GM23248 (cell line): ENCODE measurements at regions not wholly inside any gene's neighbourhood (a gene's known extent, or its start where the extent isn't known, plus 50 kb on each side); places are given as distances from the start of the nearest gene placed in this dataset.

ENCODE experiments used
- DNase-seq: peaks from one replicate; pipeline ENCODE4 v3.0.0-alpha.2; 2015
- H2AFZ ChIP-seq: fragments of 200-600 bp; sonication (generic); 2 replicates; pipeline ENCODE4 v1.6.1; 2016; ENCODE audit warnings: antibody characterized with exemption
- H3F3A ChIP-seq: fragments of 200-600 bp; sonication (generic); 2 replicates; pipeline ENCODE4 v1.6.1; 2016; ENCODE audit warnings: mild to moderate bottlenecking, antibody characterized with exemption, mixed run types; ENCODE audit not compliant: insufficient read depth
- H3K27ac ChIP-seq: fragments of 200-600 bp; sonication (generic); 2 replicates; pipeline ENCODE4 v1.5.1; 2016; ENCODE audit warnings: mild to moderate bottlenecking
- H3K27me3 ChIP-seq: fragments of 200-600 bp; sonication (generic); replicated peaks from 2 replicates; pipeline ENCODE4 v1.6.1; 2016; ENCODE audit warnings: mild to moderate bottlenecking; ENCODE audit not compliant: insufficient read depth
- H3K36me3 ChIP-seq: fragments of 200-600 bp; sonication (generic); 2 replicates; pipeline ENCODE4 v1.6.1; 2016; ENCODE audit warnings: low read depth, mild to moderate bottlenecking
- H3K4me1 ChIP-seq: fragments of 200-600 bp; sonication (generic); 2 replicates; pipeline ENCODE4 v1.6.1; 2016; ENCODE audit warnings: mild to moderate bottlenecking; ENCODE audit not compliant: insufficient read depth
- H3K4me2 ChIP-seq: fragments of 200-600 bp; sonication (generic); one replicate; pipeline ENCODE4 v1.6.1; 2016; ENCODE audit warnings: mild to moderate bottlenecking; ENCODE audit not compliant: unreplicated experiment
- H3K4me3 ChIP-seq: fragments of 200-600 bp; sonication (generic); 2 replicates; pipeline ENCODE4 v1.5.1; 2016; ENCODE audit warnings: mild to moderate bottlenecking
- H3K79me2 ChIP-seq: fragments of 200-600 bp; sonication (generic); 2 replicates; pipeline ENCODE4 v1.6.1; 2016; ENCODE audit warnings: mild to moderate bottlenecking; ENCODE audit not compliant: insufficient read depth
- H3K9ac ChIP-seq: fragments of 200-600 bp; sonication (generic); 2 replicates; pipeline ENCODE4 v1.6.1; 2016; ENCODE audit warnings: mild to moderate bottlenecking
- H3K9me2 ChIP-seq: fragments of 200-600 bp; sonication (generic); 2 replicates; pipeline ENCODE4 v1.6.1; 2016; ENCODE audit warnings: mixed run types, mild to moderate bottlenecking, moderate library complexity; ENCODE audit not compliant: insufficient read depth
- H3K9me3 ChIP-seq: fragments of 200-600 bp; sonication (generic); one replicate; pipeline ENCODE4 v1.6.1; 2017; ENCODE audit warnings: low read depth
- H4K20me1 ChIP-seq: fragments of 200-600 bp; sonication (generic); 2 replicates; pipeline ENCODE4 v1.6.0; 2016; ENCODE audit not compliant: insufficient read depth
- EZH2 ChIP-seq: fragments of 200-600 bp; sonication (generic); IDR thresholded peaks from 2 replicates; pipeline ENCODE4 v1.6.1; 2018; ENCODE audit warnings: antibody characterized with exemption, mild to moderate bottlenecking; ENCODE audit not compliant: insufficient read depth, poor library complexity, severe bottlenecking
- EZH2phosphoT487 ChIP-seq: fragments of 200-600 bp; sonication (generic); IDR thresholded peaks from 2 replicates; pipeline ENCODE4 v1.6.1; 2018; ENCODE audit warnings: antibody characterized with exemption, moderate library complexity, mild to moderate bottlenecking, low read depth; ENCODE audit not compliant: insufficient read depth
- WGBS, 2 experiments: methylation state at CpG; one replicate each; pipeline ENCODE4 v1.1.6; 2015 to 2017; ENCODE audit warnings: low lambda C conversion rate in 2 of 2, low coverage in 1 of 2; ENCODE audit errors: missing lambda C conversion rate in 2 of 2; 5-methylcytosine and 5-hydroxymethylcytosine counted together
- in situ Hi-C: fragments of 300-500 bp; cut with MboI; formaldehyde crosslinking; loops from 2 replicates; pipeline ENCODE4 v1.15.0; 2020

DNA sequence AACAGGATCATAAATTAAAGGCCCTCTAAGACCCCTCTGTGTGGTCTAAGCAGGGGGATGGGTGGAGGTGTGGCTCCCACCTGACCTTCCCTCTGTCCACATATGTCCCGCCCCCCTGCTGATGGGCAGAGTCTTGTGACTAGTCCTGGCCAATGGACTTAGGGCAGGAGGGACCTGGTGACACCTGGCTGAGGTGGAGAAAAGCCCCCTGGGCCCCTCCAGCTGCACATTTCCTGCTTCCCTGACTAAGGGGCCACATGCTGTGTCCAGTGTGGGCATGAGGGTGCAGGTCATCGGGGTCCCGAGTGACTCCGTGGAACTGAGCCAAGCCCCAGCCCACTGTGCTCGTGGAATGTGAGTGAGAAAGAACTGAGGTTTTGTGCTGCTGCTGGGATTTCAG is 254.7 kb downstream of the ADGRD1 start:
- Histone ChIP-seq H3K9me2 (no peaks in the 10 kb centered on the region), H3K9me3 (no peaks in the 10 kb centered on the region), H3K4me2 (no peak overlapping the region), H3K27ac (no peak overlapping the region), H3K4me1 (no peaks in the 10 kb centered on the region), H2AFZ (no peak overlapping the region), H3K79me2 (no peaks in the 10 kb centered on the region), H3K36me3 (no peaks in the 10 kb centered on the region), H3F3A (no peaks in the 10 kb centered on the region), H4K20me1 (no peaks in the 10 kb centered on the region), H3K9ac (no peak overlapping the region), H3K4me3 (no peak overlapping the region), H3K27me3 (no peaks in the 10 kb centered on the region)
- TF ChIP-seq EZH2 (no peak), EZH2phosphoT487 (no peak)
- no peak for DNase-seq
- 38 to 45% methylated on average over 5 of the region's 5 CpGs for WGBS, 2 experiments
- in situ Hi-C loops: no loop called here

DNA sequence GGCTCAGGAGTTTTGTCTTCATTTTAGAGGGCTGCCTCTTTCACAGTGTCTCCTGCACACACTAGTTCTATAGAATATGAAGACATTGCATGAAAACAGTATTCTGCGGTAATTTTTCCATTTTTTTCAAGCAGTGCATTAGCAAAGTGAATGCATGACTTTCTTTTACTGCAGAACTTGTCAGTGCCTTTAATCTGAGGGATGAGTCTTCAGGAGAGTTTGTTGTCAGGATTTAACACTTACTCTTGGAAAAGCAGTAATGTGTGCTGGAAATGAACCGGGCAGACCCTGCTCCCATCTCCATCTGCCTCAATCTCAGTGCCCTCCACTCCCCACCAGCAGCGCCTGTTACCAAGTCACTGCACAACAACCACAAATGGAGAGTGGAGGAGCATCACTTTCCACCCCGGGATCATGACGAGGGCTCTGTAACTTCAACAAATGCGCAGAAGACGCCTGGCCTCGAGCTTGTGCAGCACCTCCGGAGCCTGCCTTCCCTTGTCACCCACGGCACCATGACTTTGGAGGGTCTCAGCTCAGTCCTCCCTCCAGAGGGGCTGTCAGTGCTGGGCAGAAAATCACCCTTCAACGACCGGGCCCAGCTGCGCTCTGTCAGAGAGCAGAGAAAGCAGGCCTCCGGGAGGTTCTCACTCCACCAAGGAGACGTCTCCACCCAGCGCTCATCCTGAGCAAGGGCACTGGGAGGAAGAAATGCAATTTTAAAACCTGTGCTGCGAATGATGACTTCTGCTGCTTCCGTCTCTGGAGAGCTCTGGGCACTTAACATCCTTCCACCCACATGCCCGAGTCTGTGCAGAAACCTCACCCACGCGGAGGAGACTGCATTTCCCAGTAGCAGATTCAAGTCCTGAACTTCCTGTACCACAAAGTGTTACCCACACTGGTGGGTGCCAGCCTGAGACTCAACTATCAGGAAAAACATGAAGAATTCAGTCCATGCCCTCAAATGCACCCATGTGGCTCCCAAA is 255.7 kb downstream of the ADGRD1 start:
- WGBS, 2 experiments: 49 to 56% methylated on average over 21 of the region's 21 CpGs
- DNase-seq: no peak
- Histone ChIP-seq H3K9ac (no peak overlapping the region), H3K27ac (no peak overlapping the region), H3K27me3 (no peaks in the 10 kb centered on the region), H3K4me3 (no peak overlapping the region), H3K9me3 (no peaks in the 10 kb centered on the region), H3K4me2 (no peak overlapping the region), H3F3A (no peaks in the 10 kb centered on the region), H3K4me1 (no peaks in the 10 kb centered on the region), H2AFZ (no peak overlapping the region), H3K36me3 (no peaks in the 10 kb centered on the region), H4K20me1 (no peaks in the 10 kb centered on the region), H3K79me2 (no peaks in the 10 kb centered on the region), H3K9me2 (no peaks in the 10 kb centered on the region)
- TF ChIP-seq EZH2 (no peak), EZH2phosphoT487 (no peak)
- in situ Hi-C loops: no loop called here

DNA sequence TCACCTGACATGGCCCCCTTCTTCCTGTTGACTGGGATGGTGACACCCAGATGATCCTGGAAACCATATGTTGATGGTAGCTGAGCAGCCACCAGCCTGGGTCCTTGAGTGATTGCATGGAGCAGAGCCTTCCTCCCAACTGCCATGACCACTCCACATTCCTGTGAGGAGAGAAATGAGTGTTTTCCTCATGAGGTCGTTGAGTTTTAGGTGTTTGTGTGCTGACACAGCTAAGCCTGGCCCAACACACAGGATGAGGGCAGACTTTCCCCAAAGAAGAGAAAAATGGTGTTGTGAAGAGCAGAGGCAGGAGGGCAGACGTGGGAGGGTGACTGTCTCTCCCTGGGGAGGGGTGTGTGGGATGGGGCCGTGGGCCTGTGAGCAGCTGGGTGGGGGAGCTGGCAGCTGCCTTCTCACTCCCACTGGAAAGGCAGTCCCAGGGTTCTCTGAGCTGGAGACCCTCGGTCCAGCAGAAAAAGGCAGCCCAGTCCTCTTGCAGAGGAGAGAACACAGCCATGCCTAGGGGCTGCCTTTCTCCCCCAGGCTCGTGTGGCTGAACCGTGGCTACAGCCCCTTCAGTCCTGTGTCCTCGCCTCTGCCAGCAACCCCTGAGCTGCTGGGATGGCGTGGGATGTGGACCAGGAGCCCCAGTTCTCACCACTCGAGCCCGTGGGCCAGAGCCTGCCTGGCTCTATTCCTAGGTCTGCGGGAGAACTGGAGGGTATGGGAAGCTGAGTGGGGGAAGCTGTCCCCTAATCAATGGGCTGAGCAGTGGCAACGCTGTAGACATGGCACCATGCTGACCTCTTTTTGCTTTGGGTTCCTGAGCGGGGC is 257.0 kb downstream of the ADGRD1 start:
- in situ Hi-C loops: no loop called here
- H4K20me1 ChIP-seq: no peaks in the 10 kb centered on the region

DNA sequence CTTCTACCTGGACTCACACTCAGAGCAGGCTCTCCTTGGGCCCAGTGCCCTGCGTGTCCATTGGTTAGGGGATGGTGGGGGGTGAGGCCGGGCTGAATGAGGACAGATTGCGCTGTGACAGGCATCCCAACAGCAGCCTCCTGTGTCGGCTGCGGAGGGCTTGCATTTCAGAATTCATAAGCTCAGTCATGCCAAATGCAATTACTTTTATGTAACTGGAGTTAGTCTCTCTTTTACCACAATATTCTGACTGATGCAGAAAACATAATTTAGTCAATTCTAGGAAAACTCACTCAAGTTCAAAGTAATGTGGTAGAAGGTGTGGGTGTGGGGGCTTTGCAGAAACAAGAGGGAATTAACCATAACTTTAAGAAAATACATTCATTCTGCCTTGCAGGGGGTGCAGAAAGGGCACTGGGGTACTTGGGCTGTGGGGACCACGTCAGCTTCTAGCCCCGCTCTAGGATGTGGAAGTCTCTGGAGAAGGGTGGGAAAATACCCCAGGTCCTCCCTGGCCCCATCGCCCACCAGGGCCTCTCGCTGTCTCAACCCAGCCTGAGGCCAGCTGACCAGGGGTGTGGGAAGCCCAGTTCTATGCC is 257.7 kb downstream of the ADGRD1 start:
- TF ChIP-seq EZH2phosphoT487: no peak
- TF ChIP-seq EZH2: no peak
- no peaks in the 10 kb centered on the region for H4K20me1 ChIP-seq
- H3K9ac ChIP-seq: no peak overlapping the region
- H3K79me2 ChIP-seq: no peaks in the 10 kb centered on the region
- no peak overlapping the region for H2AFZ ChIP-seq
- no peak overlapping the region for H3K4me3 ChIP-seq
- no peak overlapping the region for H3K4me2 ChIP-seq
- WGBS, 2 experiments: 40 to 50% methylated on average over 9 of the region's 9 CpGs
- no peak for DNase-seq
- no peaks in the 10 kb centered on the region for H3K9me2 ChIP-seq
- no peak overlapping the region for H3K27ac ChIP-seq
- H3K9me3 ChIP-seq: no peaks in the 10 kb centered on the region
- no peaks in the 10 kb centered on the region for H3K4me1 ChIP-seq
- in situ Hi-C loops: no loop called here
- no peaks in the 10 kb centered on the region for H3K27me3 ChIP-seq
- H3F3A ChIP-seq: no peaks in the 10 kb centered on the region
- no peaks in the 10 kb centered on the region for H3K36me3 ChIP-seq

More for the DNA sequence above, 257.0 kb downstream of the ADGRD1 start:
- H3F3A ChIP-seq: no peaks in the 10 kb centered on the region
- no peaks in the 10 kb centered on the region for H3K36me3 ChIP-seq
- H3K9me2 ChIP-seq: no peaks in the 10 kb centered on the region
- no peaks in the 10 kb centered on the region for H3K27me3 ChIP-seq
- DNase-seq: no peak
- no peak overlapping the region for H3K4me2 ChIP-seq
- TF ChIP-seq EZH2phosphoT487 (no peak), EZH2 (no peak)
- H3K4me1 ChIP-seq: no peaks in the 10 kb centered on the region
- no peak overlapping the region for H3K27ac ChIP-seq
- no peaks in the 10 kb centered on the region for H3K9me3 ChIP-seq
- 35% methylated on average over 13 of the region's 13 CpGs for WGBS, 2 experiments
- no peak overlapping the region for H3K4me3 ChIP-seq
- no peak overlapping the region for H2AFZ ChIP-seq
- no peak overlapping the region for H3K9ac ChIP-seq
- H3K79me2 ChIP-seq: no peaks in the 10 kb centered on the region
